ENCODE measurements at regions not wholly inside any gene's neighbourhood (a gene's known extent, or its start where the extent isn't known, plus 50 kb on each side); places are given as distances from the start of the nearest gene placed in this dataset.

- Histone ChIP-seq H2BK15ac (ENCODE audit: low read depth, low read length) (no peak overlapping the region), H2BK120ac (ENCODE audit: low read depth, low read length, poor library complexity, severe bottlenecking) (no peak overlapping the region), H4K20me1 (ENCODE audit: control insufficient read depth, insufficient read depth, insufficient read length) (no peaks in the 10 kb centered on the region), H3K56ac (ENCODE audit: insufficient read length, low read depth, low read length) (no peak overlapping the region), H3K4me1 (ENCODE audit: insufficient read depth, low read length) (no peaks in the 10 kb centered on the region; the same call in 1 of the 2 replicates), H3K4me2 (ENCODE audit: insufficient read depth, insufficient read length, low read length) (no peak overlapping the region), H2AFZ (ENCODE audit: low read length) (no peak overlapping the region), H2AK5ac (ENCODE audit: insufficient read length, low read length) (no peak overlapping the region), H2BK20ac (ENCODE audit: low read depth, low read length, poor library complexity, severe bottlenecking) (no peak overlapping the region), H3K79me1 (ENCODE audit: insufficient read depth, low read depth, low read length, poor library complexity, severe bottlenecking) (no peaks in the 10 kb centered on the region), H4K5ac (ENCODE audit: insufficient read length, low read depth, low read length) (no peak overlapping the region), H3K14ac (ENCODE audit: insufficient read depth, low read length) (no peak overlapping the region), H3K27ac (ENCODE audit: insufficient read length, low read depth, low read length) (no peak overlapping the region), H3K4ac (ENCODE audit: low read depth, low read length) (no peak overlapping the region), H3K23ac (ENCODE audit: insufficient read length, low read depth, low read length) (no peak overlapping the region), H3K9ac (ENCODE audit: extremely low read depth, insufficient read length, low read length) (no peak overlapping the region), H3K18ac (ENCODE audit: insufficient read length, low read depth, low read length) (no peak overlapping the region), H3K9me3 (ENCODE audit: control insufficient read depth, low read depth, low read length) (no peaks in the 10 kb centered on the region), H2BK12ac (ENCODE audit: insufficient read length, low read depth, low read length) (no peak overlapping the region), H4K91ac (ENCODE audit: insufficient read length, low read depth, low read length) (no peak overlapping the region), H3T11ph (ENCODE audit: low read length) (no peak overlapping the region), H3K27me3 (ENCODE audit: insufficient read depth, low read length) (no peaks in the 10 kb centered on the region), H3K23me2 (ENCODE audit: insufficient read length, low read depth, low read length, poor library complexity, severe bottlenecking) (no peaks in the 10 kb centered on the region), H3K79me2 (ENCODE audit: insufficient read depth, low read length) (no peaks in the 10 kb centered on the region), H4K8ac (replicated peaks; ENCODE audit: insufficient read length, low read depth, low read length) (no peak overlapping the region), H2BK5ac (ENCODE audit: insufficient read length, low read length) (no peak overlapping the region)
- WGBS (ENCODE audit: extremely low coverage, insufficient read length, low lambda C conversion rate), result no CpG with 5 or more reads among the region's 3 CpGs
- H3K9me3 Mint-ChIP-seq, result peaks cover 8 to 10% of the 10 kb centered on the region in 2 experiments; a peak in 4 of 5 replicates
- H3K4me1 Mint-ChIP-seq, result peaks cover 26 to 27% of the 10 kb centered on the region in 2 experiments
- TF ChIP-seq CTCF (conservative IDR thresholded peaks at IDR 0.05), result no peak
- DNase-seq, result no peak
- H3K36me3 Mint-ChIP-seq (ENCODE audit: insufficient read depth in 1 of 3, low read depth in 3 of 3), result no peaks in the 10 kb centered on the region
- H3K27me3 Mint-ChIP-seq (ENCODE audit: low read depth), result peaks cover 4% of the 10 kb centered on the region
- H3K27ac Mint-ChIP-seq, result peak overlapping the region in 1 of 3 experiments; percentile 3; a peak in 2 of 7 replicates
- H3K4me3 Mint-ChIP-seq, result no peak overlapping the region
Measured at GRCh38 chr19:29085630-29086029, 127.3 kb downstream of the UQCRFS1 start.
